CD14-positive monocyte (primary cell): ENCODE measurements at regions not wholly inside any gene's neighbourhood (a gene's known extent, or its start where the extent isn't known, plus 50 kb on each side); places are given as distances from the start of the nearest gene placed in this dataset.

Source experiments
- DNase-seq, 3 donors: peaks; one replicate each; pipeline ENCODE4 v3.0.0-alpha.2; 2011 to 2022
- H2AFZ ChIP-seq: 2 replicates; pipeline ENCODE4 v1.6.0; 2012; ENCODE audit warnings: mild to moderate bottlenecking, low read depth, low read length, inconsistent platforms; ENCODE audit not compliant: insufficient read depth, poor library complexity, severe bottlenecking
- H3K27ac ChIP-seq, 2 donors: 1 replicate in 1 of 2; 2 replicates in 1 of 2; pipeline ENCODE4 v1.5.1; 2012 to 2013; ENCODE audit warnings: low read length in 2 of 2, control low read depth in 1 of 2, inconsistent platforms in 1 of 2, low read depth in 1 of 2, mild to moderate bottlenecking in 1 of 2
- H3K27me3 ChIP-seq, 2 donors: one replicate each; pipeline versions ENCODE4 v1.6.0 to v1.6.1; 2011 to 2013; ENCODE audit warnings: low read length in 2 of 2; ENCODE audit not compliant: control insufficient read depth in 2 of 2, insufficient read depth in 2 of 2
- H3K36me3 ChIP-seq, 2 donors: replicated peaks in 1 of 2; 1 replicate in 1 of 2; 2 replicates in 1 of 2; pipeline versions ENCODE4 v1.5.1 to v1.6.1; 2012 to 2013; ENCODE audit warnings: low read length in 2 of 2, control low read depth in 1 of 2, inconsistent platforms in 1 of 2, mild to moderate bottlenecking in 1 of 2; ENCODE audit not compliant: insufficient read depth in 2 of 2, control insufficient read depth in 1 of 2
- H3K4me1 ChIP-seq, 2 donors: 1 replicate in 1 of 2; 2 replicates in 1 of 2; pipeline versions ENCODE4 v1.5.1 to v1.6.1; 2012 to 2013; ENCODE audit warnings: low read length in 2 of 2, control low read depth in 1 of 2, inconsistent platforms in 1 of 2, mild to moderate bottlenecking in 1 of 2, moderate library complexity in 1 of 2; ENCODE audit not compliant: insufficient read depth in 2 of 2, control insufficient read depth in 1 of 2
- H3K4me2 ChIP-seq: replicated peaks from 2 replicates; pipeline ENCODE3; 2012; ENCODE audit warnings: low read length, moderate library complexity, mild to moderate bottlenecking; ENCODE audit not compliant: poor library complexity, severe bottlenecking; ENCODE audit errors: extremely low read depth
- H3K4me3 ChIP-seq, 3 experiments: fragments of 200-600 bp in 1 of 3; sonication (generic) in 1 of 3; replicated peaks in 1 of 3; 1 replicate in 2 of 3; 2 replicates in 1 of 3; pipeline ENCODE4 v1.5.1; 2011 to 2013; ENCODE audit warnings: low read length in 3 of 3, mild to moderate bottlenecking in 3 of 3, control low read depth in 2 of 3, low read depth in 2 of 3, inconsistent platforms in 1 of 3, moderate library complexity in 1 of 3
- H3K79me2 ChIP-seq: 2 replicates; pipeline ENCODE4 v1.6.0; 2012; ENCODE audit warnings: mild to moderate bottlenecking, control low read depth, inconsistent platforms, low read length, moderate library complexity; ENCODE audit not compliant: insufficient read depth
- H3K9ac ChIP-seq: 2 replicates; pipeline ENCODE4 v1.6.0; 2017; ENCODE audit warnings: low read length, mild to moderate bottlenecking; ENCODE audit not compliant: insufficient read depth, poor library complexity, severe bottlenecking
- H3K9me3 ChIP-seq, 2 donors: replicated peaks in 1 of 2; 1 replicate in 1 of 2; 2 replicates in 1 of 2; pipeline versions ENCODE4 v1.5.1 to v1.6.1; 2012 to 2013; ENCODE audit warnings: low read length in 2 of 2, control low read depth in 1 of 2; ENCODE audit not compliant: control insufficient read depth in 1 of 2, insufficient read depth in 1 of 2
- H4K20me1 ChIP-seq: 2 replicates; pipeline ENCODE4 v1.6.0; 2012; ENCODE audit warnings: mild to moderate bottlenecking, low read length, control low read depth, moderate library complexity; ENCODE audit not compliant: insufficient read depth
- H3K27ac Mint-ChIP-seq, 7 donors: one replicate each; pipeline ENCODE4 v1.8.0; 2020; ENCODE audit warnings: mild to moderate bottlenecking in 7 of 7, mixed read lengths in 7 of 7, moderate library complexity in 6 of 7, inconsistent platforms in 2 of 7
- H3K27me3 Mint-ChIP-seq, 3 donors: one replicate each; pipeline ENCODE4 v1.8.0; 2021 to 2022; ENCODE audit warnings: low read depth in 3 of 3, mild to moderate bottlenecking in 3 of 3, mixed read lengths in 3 of 3, moderate library complexity in 3 of 3, inconsistent platforms in 1 of 3
- H3K36me3 Mint-ChIP-seq, 2 donors: one replicate each; pipeline ENCODE4 v1.8.0; 2020; ENCODE audit warnings: mixed read lengths in 2 of 2, inconsistent platforms in 1 of 2, mild to moderate bottlenecking in 1 of 2
- H3K4me1 Mint-ChIP-seq: one replicate; pipeline ENCODE4 v1.8.0; 2020; ENCODE audit warnings: mild to moderate bottlenecking, mixed read lengths
- H3K4me3 Mint-ChIP-seq, 2 donors: one replicate each; pipeline ENCODE4 v1.8.0; 2020; ENCODE audit warnings: mild to moderate bottlenecking in 2 of 2, mixed read lengths in 2 of 2, moderate library complexity in 1 of 2
- H3K9me3 Mint-ChIP-seq, 7 donors: one replicate each; pipeline ENCODE4 v1.8.0; 2020 to 2022; ENCODE audit warnings: mixed read lengths in 7 of 7, mild to moderate bottlenecking in 6 of 7, moderate library complexity in 6 of 7, inconsistent platforms in 2 of 7
- WGBS: methylation state at CpG from one replicate; pipeline ENCODE4 v1.1.5; 2013; ENCODE audit warnings: missing lambda C conversion rate; ENCODE audit not compliant: insufficient coverage; 5-methylcytosine and 5-hydroxymethylcytosine counted together
- intact Hi-C, 2 donors: fragments of 100-400 bp; cut with micrococcal nuclease; formaldehyde crosslinking; loops; one replicate each; pipeline versions ENCODE4 v1.15.0 to v1.15.1; 2023
- TF ChIP-seq, protein P1 (sequence below): fragments of 200-600 bp; IDR thresholded peaks from one replicate; pipeline ENCODE4 v1.8.0; 2022; ENCODE audit warnings: antibody characterized with exemption, mild to moderate bottlenecking

DNA sequence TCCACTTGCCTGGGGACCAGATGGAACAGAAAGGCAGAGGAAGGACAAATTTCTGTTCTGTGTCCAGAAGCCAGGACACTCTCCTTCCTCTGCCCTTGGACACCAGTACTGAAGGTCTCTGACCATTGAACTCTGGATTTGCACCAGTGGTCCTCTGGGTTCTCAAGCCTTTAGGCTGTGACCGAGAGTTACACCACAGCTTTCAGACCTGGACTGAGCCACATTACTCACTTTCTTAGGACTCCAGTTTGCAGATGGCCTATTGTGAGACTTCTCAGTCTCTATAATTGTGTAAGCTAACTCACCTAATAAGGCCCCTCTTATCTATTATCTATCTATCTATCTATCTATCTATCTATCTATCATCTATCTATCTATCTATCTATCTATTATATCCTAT is 295.3 kb upstream of the GALNTL6 start:
- H3K9me3 ChIP-seq, result no peaks in the 10 kb centered on the region
- WGBS, result 86% methylated on average over 1 of the region's 1 CpG
- no peak overlapping the region for H3K4me3 ChIP-seq
- no peak overlapping the region for H3K27ac Mint-ChIP-seq
- no peak overlapping the region for H3K4me2 ChIP-seq
- no peaks in the 10 kb centered on the region for H3K27me3 ChIP-seq
- intact Hi-C loops, result no loop called here
- H3K36me3 Mint-ChIP-seq, result no peaks in the 10 kb centered on the region
- H3K79me2 ChIP-seq, result no peaks in the 10 kb centered on the region
- H3K4me1 ChIP-seq, result no peaks in the 10 kb centered on the region
- no peaks in the 10 kb centered on the region for H3K27me3 Mint-ChIP-seq
- no peak overlapping the region for H2AFZ ChIP-seq
- no peaks in the 10 kb centered on the region for H4K20me1 ChIP-seq
- no peak overlapping the region for H3K27ac ChIP-seq
- H3K4me1 Mint-ChIP-seq, result peaks cover 8% of the 10 kb centered on the region
- TF ChIP-seq, protein P1, sequence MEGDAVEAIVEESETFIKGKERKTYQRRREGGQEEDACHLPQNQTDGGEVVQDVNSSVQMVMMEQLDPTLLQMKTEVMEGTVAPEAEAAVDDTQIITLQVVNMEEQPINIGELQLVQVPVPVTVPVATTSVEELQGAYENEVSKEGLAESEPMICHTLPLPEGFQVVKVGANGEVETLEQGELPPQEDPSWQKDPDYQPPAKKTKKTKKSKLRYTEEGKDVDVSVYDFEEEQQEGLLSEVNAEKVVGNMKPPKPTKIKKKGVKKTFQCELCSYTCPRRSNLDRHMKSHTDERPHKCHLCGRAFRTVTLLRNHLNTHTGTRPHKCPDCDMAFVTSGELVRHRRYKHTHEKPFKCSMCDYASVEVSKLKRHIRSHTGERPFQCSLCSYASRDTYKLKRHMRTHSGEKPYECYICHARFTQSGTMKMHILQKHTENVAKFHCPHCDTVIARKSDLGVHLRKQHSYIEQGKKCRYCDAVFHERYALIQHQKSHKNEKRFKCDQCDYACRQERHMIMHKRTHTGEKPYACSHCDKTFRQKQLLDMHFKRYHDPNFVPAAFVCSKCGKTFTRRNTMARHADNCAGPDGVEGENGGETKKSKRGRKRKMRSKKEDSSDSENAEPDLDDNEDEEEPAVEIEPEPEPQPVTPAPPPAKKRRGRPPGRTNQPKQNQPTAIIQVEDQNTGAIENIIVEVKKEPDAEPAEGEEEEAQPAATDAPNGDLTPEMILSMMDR, result no peak
- H3K9me3 Mint-ChIP-seq, result peaks cover 0 to 3% (median 0%) of the 10 kb centered on the region in 7 donors
- DNase-seq, result no peak
- no peak overlapping the region for H3K9ac ChIP-seq
- H3K36me3 ChIP-seq, result no peaks in the 10 kb centered on the region
- H3K4me3 Mint-ChIP-seq, result no peak overlapping the region

DNA sequence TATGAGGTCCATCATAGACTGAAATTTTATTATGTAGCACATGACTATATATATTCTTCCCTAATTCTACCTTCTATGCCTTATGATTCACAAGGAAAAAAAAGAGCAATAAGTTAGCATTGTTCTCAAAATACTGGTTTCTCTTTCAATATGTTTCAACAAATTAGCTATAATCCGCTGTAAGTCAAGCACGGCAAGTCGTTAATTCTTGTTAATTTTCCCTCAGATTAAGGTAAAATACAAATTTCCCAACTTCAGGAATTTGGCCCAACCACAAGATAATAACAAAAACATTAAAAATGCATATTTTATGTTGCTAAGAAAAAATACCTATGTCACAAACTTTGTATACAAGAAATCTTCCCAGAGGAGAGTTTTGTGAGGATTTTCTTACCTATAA is 296.5 kb upstream of the GALNTL6 start:
- Mint-ChIP-seq H3K36me3 (no peaks in the 10 kb centered on the region), H3K4me1 (peaks cover 8% of the 10 kb centered on the region), H3K4me3 (no peak overlapping the region), H3K27ac (no peak overlapping the region), H3K9me3 (peaks cover 0 to 9% (median 7%) of the 10 kb centered on the region in 7 donors), H3K27me3 (no peaks in the 10 kb centered on the region)
- no CpG with 5 or more reads among the region's 3 CpGs for WGBS
- Histone ChIP-seq H3K79me2 (no peaks in the 10 kb centered on the region), H4K20me1 (no peaks in the 10 kb centered on the region), H3K27ac (no peak overlapping the region), H2AFZ (no peak overlapping the region), H3K27me3 (no peaks in the 10 kb centered on the region), H3K4me1 (no peaks in the 10 kb centered on the region), H3K9me3 (no peaks in the 10 kb centered on the region), H3K4me3 (no peak overlapping the region), H3K36me3 (no peaks in the 10 kb centered on the region), H3K4me2 (no peak overlapping the region), H3K9ac (no peak overlapping the region)
- intact Hi-C loops, result no loop called here
- DNase-seq, result no peak
- TF ChIP-seq, protein P1, result no peak
